ENCODE measurements at regions not wholly inside any gene's neighbourhood (a gene's known extent, or its start where the extent isn't known, plus 50 kb on each side); places are given as distances from the start of the nearest gene placed in this dataset.

DNA sequence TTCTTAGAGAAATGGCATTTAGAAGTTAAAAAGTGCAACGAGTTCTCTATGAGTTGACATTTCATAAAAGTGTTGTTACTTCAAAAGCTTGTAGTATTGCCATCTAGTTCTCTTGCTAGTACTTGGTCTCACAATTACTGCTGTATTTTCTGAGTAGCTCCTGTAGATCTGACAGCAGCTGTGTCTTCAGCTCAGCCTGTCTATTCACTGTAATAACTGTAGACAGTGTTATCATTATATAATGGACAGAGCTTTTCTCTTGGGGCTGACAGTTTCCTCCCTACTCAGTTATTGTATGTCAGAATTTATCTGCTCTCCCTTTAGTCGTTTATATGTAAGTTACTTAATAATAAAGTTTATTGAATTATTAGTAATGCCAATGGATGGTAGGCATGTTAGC lies 388.7 kb upstream of the VSTM2A start:
- no peak for TF ChIP-seq CTCF (IDR thresholded peaks at IDR 0.05)
- TF ChIP-seq POLR2A (IDR thresholded peaks at IDR 0.05) = no peak
